Liver (tissue), 8 donors: ENCODE measurements at regions not wholly inside any gene's neighbourhood (a gene's known extent, or its start where the extent isn't known, plus 50 kb on each side); places are given as distances from the start of the nearest gene placed in this dataset.

Source experiments
- DNase-seq: peaks from one replicate; pipeline ENCODE4 v3.0.0-alpha.2; 2017; ENCODE audit warnings: low spot score
- H3K27ac ChIP-seq, 2 donors: one replicate each; pipeline ENCODE4 v1.7.0; 2013; ENCODE audit warnings: inconsistent platforms in 2 of 2, low read length in 2 of 2, control low read depth in 1 of 2, low read depth in 1 of 2, mild to moderate bottlenecking in 1 of 2
- H3K27me3 ChIP-seq, 4 donors: one replicate each; pipeline versions ENCODE4 v1.6.1 to v1.7.0; 2013; ENCODE audit warnings: low read length in 3 of 4, inconsistent platforms in 1 of 4, mild to moderate bottlenecking in 1 of 4, moderate library complexity in 1 of 4; ENCODE audit not compliant: control insufficient read depth in 4 of 4, insufficient read depth in 4 of 4
- H3K36me3 ChIP-seq, 4 donors: one replicate each; pipeline versions ENCODE4 v1.6.1 to v1.7.0; 2013; ENCODE audit warnings: low read length in 3 of 4, mild to moderate bottlenecking in 3 of 4, low read depth in 1 of 4, moderate library complexity in 1 of 4; ENCODE audit not compliant: control insufficient read depth in 4 of 4, insufficient read depth in 3 of 4
- H3K4me1 ChIP-seq, 4 donors: one replicate each; pipeline versions ENCODE4 v1.6.1 to v1.7.0; 2013; ENCODE audit warnings: low read length in 3 of 4, mild to moderate bottlenecking in 3 of 4, moderate library complexity in 1 of 4; ENCODE audit not compliant: control insufficient read depth in 4 of 4, insufficient read depth in 4 of 4
- H3K4me3 ChIP-seq, 3 donors: one replicate each; pipeline versions ENCODE4 v1.6.1 to v1.7.0; 2013; ENCODE audit warnings: low read length in 3 of 3, control low read depth in 1 of 3, low read depth in 1 of 3, mild to moderate bottlenecking in 1 of 3
- H3K9ac ChIP-seq, 2 donors: one replicate each; pipeline ENCODE4 v1.7.0; 2013; ENCODE audit warnings: low read length in 2 of 2, mild to moderate bottlenecking in 2 of 2, moderate library complexity in 2 of 2, control low read depth in 1 of 2, low read depth in 1 of 2
- H3K9me3 ChIP-seq, 4 donors: one replicate each; pipeline versions ENCODE4 v1.6.1 to v1.7.0; 2013; ENCODE audit warnings: low read length in 3 of 4; ENCODE audit not compliant: control insufficient read depth in 4 of 4
- ATF3 ChIP-seq: IDR thresholded peaks from 2 replicates; pipeline ENCODE4 v1.6.1; 2016; ENCODE audit warnings: antibody characterized with exemption
- CTCF ChIP-seq: fragments of 150-350 bp; IDR thresholded peaks from 2 replicates; pipeline ENCODE4 v1.5.1; 2017; ENCODE audit warnings: improper control_type of control experiment, low read depth, low read length; ENCODE audit not compliant: missing input control
- EGR1 ChIP-seq, 2 donors: IDR thresholded peaks; 2 replicates each; pipeline ENCODE4 v1.6.1; 2016 to 2018; ENCODE audit warnings: antibody characterized with exemption in 2 of 2, low read depth in 2 of 2
- FOXA1 ChIP-seq: IDR thresholded peaks from 2 replicates; pipeline ENCODE4 v1.6.1; 2016; ENCODE audit warnings: antibody characterized with exemption
- GABPA ChIP-seq, 2 donors: IDR thresholded peaks in 1 of 2; conservative IDR thresholded peaks in 1 of 2; 2 replicates each; pipeline ENCODE4 v1.6.1; 2016; ENCODE audit warnings: antibody characterized with exemption in 2 of 2, mild to moderate bottlenecking in 1 of 2, moderate library complexity in 1 of 2
- HNF4A ChIP-seq, 2 donors: conservative IDR thresholded peaks; 2 replicates each; pipeline ENCODE4 v1.6.1; 2016; ENCODE audit warnings: antibody characterized with exemption in 2 of 2, mild to moderate bottlenecking in 2 of 2
- MAX ChIP-seq: IDR thresholded peaks from 2 replicates; pipeline ENCODE4 v1.6.1; 2016; ENCODE audit warnings: antibody characterized with exemption
- NR2F2 ChIP-seq: IDR thresholded peaks from 2 replicates; pipeline ENCODE4 v1.6.1; 2016; ENCODE audit warnings: antibody characterized with exemption
- RAD21 ChIP-seq, 2 donors: IDR thresholded peaks; 2 replicates each; pipeline ENCODE4 v1.6.1; 2016; ENCODE audit warnings: antibody characterized with exemption in 2 of 2, mild to moderate bottlenecking in 2 of 2
- RXRA ChIP-seq, 2 donors: IDR thresholded peaks; 2 replicates each; pipeline ENCODE4 v1.6.1; 2017 to 2018; ENCODE audit warnings: antibody characterized with exemption in 2 of 2, mild to moderate bottlenecking in 1 of 2
- SP1 ChIP-seq: IDR thresholded peaks from 2 replicates; pipeline ENCODE4 v1.6.1; 2018; ENCODE audit warnings: antibody characterized with exemption, mild to moderate bottlenecking
- YY1 ChIP-seq: IDR thresholded peaks from 2 replicates; pipeline ENCODE4 v1.6.1; 2016; ENCODE audit warnings: antibody characterized with exemption, mild to moderate bottlenecking
- WGBS: extraction: QIAGEN DNeasy Blood & Tissue Kit; methylation state at CpG from one replicate; pipeline ENCODE4 v1.1.7; 2013; 5-methylcytosine and 5-hydroxymethylcytosine counted together
- TF ChIP-seq, protein P1 (sequence below): IDR thresholded peaks from 2 replicates; pipeline ENCODE4 v1.6.1; 2016; ENCODE audit warnings: antibody characterized with exemption
- TF ChIP-seq, protein P2 (sequence below): IDR thresholded peaks from 2 replicates; pipeline ENCODE4 v1.6.1; 2016; ENCODE audit warnings: antibody characterized with exemption, mild to moderate bottlenecking
- donor health status: healthy.
- donor health status: healthy.
- donor health status: healthy.
- donor health status: healthy.
- donor health status: healthy.

DNA sequence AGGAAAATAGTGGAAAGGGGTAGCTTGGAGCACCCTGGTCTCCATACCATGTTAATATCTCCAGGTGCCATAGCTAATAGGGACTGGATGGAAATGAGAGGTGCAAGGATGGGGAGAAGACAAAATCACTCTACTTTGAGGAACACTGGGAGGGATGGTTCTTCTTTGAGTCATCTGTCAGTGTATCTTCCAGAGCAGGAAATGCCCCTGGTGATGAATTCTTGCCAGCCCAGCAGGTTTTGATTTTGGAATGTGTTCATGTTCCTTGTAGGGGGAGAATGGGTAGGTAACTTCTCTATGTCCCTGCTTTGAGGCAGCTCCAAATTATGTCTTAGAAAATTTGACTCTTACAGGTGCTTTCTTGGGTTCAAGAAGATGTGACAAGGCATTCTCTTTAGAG, 177.0 kb upstream of the GLI3 start:
- Histone ChIP-seq H3K36me3 (no peaks in the 10 kb centered on the region), H3K9ac (no peak overlapping the region), H3K9me3 (no peaks in the 10 kb centered on the region), H3K4me3 (no peak overlapping the region), H3K4me1 (no peaks in the 10 kb centered on the region), H3K27me3 (no peaks in the 10 kb centered on the region), H3K27ac (no peak overlapping the region)
- no peak for TF ChIP-seq NR2F2
- TF ChIP-seq, protein P1, sequence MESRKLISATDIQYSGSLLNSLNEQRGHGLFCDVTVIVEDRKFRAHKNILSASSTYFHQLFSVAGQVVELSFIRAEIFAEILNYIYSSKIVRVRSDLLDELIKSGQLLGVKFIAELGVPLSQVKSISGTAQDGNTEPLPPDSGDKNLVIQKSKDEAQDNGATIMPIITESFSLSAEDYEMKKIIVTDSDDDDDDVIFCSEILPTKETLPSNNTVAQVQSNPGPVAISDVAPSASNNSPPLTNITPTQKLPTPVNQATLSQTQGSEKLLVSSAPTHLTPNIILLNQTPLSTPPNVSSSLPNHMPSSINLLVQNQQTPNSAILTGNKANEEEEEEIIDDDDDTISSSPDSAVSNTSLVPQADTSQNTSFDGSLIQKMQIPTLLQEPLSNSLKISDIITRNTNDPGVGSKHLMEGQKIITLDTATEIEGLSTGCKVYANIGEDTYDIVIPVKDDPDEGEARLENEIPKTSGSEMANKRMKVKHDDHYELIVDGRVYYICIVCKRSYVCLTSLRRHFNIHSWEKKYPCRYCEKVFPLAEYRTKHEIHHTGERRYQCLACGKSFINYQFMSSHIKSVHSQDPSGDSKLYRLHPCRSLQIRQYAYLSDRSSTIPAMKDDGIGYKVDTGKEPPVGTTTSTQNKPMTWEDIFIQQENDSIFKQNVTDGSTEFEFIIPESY, result no peak
- TF ChIP-seq, protein P2, sequence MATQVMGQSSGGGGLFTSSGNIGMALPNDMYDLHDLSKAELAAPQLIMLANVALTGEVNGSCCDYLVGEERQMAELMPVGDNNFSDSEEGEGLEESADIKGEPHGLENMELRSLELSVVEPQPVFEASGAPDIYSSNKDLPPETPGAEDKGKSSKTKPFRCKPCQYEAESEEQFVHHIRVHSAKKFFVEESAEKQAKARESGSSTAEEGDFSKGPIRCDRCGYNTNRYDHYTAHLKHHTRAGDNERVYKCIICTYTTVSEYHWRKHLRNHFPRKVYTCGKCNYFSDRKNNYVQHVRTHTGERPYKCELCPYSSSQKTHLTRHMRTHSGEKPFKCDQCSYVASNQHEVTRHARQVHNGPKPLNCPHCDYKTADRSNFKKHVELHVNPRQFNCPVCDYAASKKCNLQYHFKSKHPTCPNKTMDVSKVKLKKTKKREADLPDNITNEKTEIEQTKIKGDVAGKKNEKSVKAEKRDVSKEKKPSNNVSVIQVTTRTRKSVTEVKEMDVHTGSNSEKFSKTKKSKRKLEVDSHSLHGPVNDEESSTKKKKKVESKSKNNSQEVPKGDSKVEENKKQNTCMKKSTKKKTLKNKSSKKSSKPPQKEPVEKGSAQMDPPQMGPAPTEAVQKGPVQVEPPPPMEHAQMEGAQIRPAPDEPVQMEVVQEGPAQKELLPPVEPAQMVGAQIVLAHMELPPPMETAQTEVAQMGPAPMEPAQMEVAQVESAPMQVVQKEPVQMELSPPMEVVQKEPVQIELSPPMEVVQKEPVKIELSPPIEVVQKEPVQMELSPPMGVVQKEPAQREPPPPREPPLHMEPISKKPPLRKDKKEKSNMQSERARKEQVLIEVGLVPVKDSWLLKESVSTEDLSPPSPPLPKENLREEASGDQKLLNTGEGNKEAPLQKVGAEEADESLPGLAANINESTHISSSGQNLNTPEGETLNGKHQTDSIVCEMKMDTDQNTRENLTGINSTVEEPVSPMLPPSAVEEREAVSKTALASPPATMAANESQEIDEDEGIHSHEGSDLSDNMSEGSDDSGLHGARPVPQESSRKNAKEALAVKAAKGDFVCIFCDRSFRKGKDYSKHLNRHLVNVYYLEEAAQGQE, result no peak
- DNase-seq, result no peak

DNA sequence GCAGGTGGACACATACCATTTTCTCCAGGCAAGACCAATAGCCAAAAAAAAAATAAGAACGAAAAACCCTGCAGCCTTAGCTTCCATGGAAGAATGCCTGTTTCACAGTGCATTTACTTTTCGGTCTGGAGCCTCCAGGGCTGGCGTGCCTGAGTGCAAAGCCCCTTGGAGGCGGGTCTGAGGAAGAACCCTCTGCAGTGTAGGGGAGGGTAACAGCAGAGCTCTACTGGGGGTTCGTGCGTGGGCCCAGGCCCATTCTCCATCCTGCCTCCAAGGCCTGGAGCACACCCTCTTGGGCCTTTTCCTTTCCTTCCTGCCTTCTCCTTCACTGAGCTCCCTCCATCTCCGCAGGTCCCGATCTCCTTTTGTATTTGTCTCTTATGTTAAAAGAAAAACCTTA, 172.3 kb upstream of the GLI3 start:
- H3K27me3 ChIP-seq, result no peaks in the 10 kb centered on the region
- 85% methylated on average over 8 of the region's 8 CpGs for WGBS
- no peak for DNase-seq
- H3K4me1 ChIP-seq, result no peaks in the 10 kb centered on the region
- no peak for TF ChIP-seq GABPA (IDR thresholded peaks at IDR 0.05 in 1 of 2, conservative IDR thresholded peaks at IDR 0.05 in 1 of 2)
- TF ChIP-seq SP1, result no peak
- TF ChIP-seq CTCF, result no peak
- no peak for TF ChIP-seq NR2F2
- TF ChIP-seq ATF3, result no peak
- no peak for TF ChIP-seq RXRA (IDR thresholded peaks at IDR 0.05)
- no peak for TF ChIP-seq MAX
- no peak for TF ChIP-seq HNF4A (conservative IDR thresholded peaks at IDR 0.05)
- TF ChIP-seq FOXA1, result no peak
- no peak for TF ChIP-seq YY1
- TF ChIP-seq RAD21 (IDR thresholded peaks at IDR 0.05), result no peak
- TF ChIP-seq EGR1 (IDR thresholded peaks at IDR 0.05; ENCODE audit: low read depth in 2 of 2), result no peak
- TF ChIP-seq, protein P1, result no peak
- no peaks in the 10 kb centered on the region for H3K36me3 ChIP-seq
- no peak overlapping the region for H3K9ac ChIP-seq
- no peak overlapping the region for H3K4me3 ChIP-seq
- no peaks in the 10 kb centered on the region for H3K9me3 ChIP-seq
- no peak overlapping the region for H3K27ac ChIP-seq
